ENCODE measurements at regions not wholly inside any gene's neighbourhood (a gene's known extent, or its start where the extent isn't known, plus 50 kb on each side); places are given as distances from the start of the nearest gene placed in this dataset.

DNA sequence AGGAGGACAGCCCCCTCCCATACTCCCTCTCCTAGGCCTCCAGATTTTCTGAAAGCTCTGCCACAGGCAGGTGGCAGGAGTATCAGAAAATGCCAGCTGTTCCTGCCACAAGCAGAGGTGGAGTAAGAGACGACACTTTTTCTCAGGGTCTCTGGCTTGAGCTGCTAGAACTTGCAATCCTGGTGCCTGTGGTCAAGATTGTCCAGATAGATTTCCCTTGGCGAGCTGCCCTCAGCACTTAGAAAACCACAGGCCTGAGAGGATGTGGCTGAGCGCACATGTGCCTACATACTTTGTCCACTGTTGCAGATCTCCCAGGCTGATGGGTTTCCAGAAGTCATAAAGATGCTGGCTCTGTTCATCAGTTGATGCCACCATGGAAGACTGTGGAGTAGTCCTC, 65.7 kb upstream of the NAV2 start:
- no peaks in the 10 kb centered on the region for H3K79me2 ChIP-seq (ENCODE audit: control insufficient read depth, insufficient read depth, low read length)
- no peak overlapping the region for H3K4me2 ChIP-seq (replicated peaks; ENCODE audit: low read depth, low read length, poor library complexity, severe bottlenecking)
- Mint-ChIP-seq H3K9me3 (ENCODE audit: insufficient read depth) (no peaks in the 10 kb centered on the region), H3K27me3 (peaks cover 10% of the 10 kb centered on the region), H3K4me3 (no peak overlapping the region), H3K4me1 (no peaks in the 10 kb centered on the region), H3K27ac (no peak overlapping the region)
- intact Hi-C loops (cut with micrococcal nuclease) = no loop called here
- no peak overlapping the region for H3K4me3 ChIP-seq (ENCODE audit: control extremely low read depth in 1 of 5, extremely low read depth in 1 of 5, insufficient read depth in 1 of 5, low read depth in 2 of 5, low read length in 4 of 5)
- no peak for TF ChIP-seq CTCF (IDR thresholded peaks at IDR 0.05)
- TF ChIP-seq EZH2 (IDR thresholded peaks at IDR 0.05; ENCODE audit: borderline replicate concordance, insufficient read depth, low read depth, low read length, poor library complexity, severe bottlenecking) = no peak
- ATAC-seq (ENCODE audit: low read depth) = no peak
- no peak overlapping the region for H3K9ac ChIP-seq (ENCODE audit: low read length)
- CTCF ChIA-PET = no interaction called here
- DNase-seq = no peak
- H3K27ac ChIP-seq (ENCODE audit: low read length in 2 of 2) = no peak overlapping the region
- no peaks in the 10 kb centered on the region for H3K9me3 ChIP-seq (ENCODE audit: control extremely low read depth in 1 of 3, control insufficient read depth in 2 of 3, insufficient read depth in 1 of 3, low read length in 2 of 3)
- POLR2A ChIA-PET = no interaction called here
- no peaks in the 10 kb centered on the region for H3K36me3 ChIP-seq (replicated peaks in 1 of 2; ENCODE audit: control extremely low read depth in 1 of 2, control insufficient read depth in 1 of 2, extremely low read depth in 1 of 2, insufficient read depth in 2 of 2, low read length in 1 of 2)
- H3K27me3 ChIP-seq (replicated peaks in 1 of 4; ENCODE audit: control extremely low read depth in 1 of 4, control insufficient read depth in 3 of 4, insufficient read depth in 4 of 4, low read length in 3 of 4) = peaks cover 0 to 3% (median under 1%) of the 10 kb centered on the region in 4 experiments
- no peaks in the 10 kb centered on the region for H4K20me1 ChIP-seq (ENCODE audit: control insufficient read depth, insufficient read depth, low read length, poor library complexity, severe bottlenecking)
- H2AFZ ChIP-seq (ENCODE audit: insufficient read depth, low read depth, low read length, poor library complexity, severe bottlenecking) = no peak overlapping the region
- no peaks in the 10 kb centered on the region for H3K4me1 ChIP-seq (ENCODE audit: control insufficient read depth in 2 of 2, insufficient read depth in 2 of 2, low read length in 2 of 2)
- 52% methylated on average over 3 of the region's 3 CpGs for WGBS (ENCODE audit: insufficient coverage)

DNA sequence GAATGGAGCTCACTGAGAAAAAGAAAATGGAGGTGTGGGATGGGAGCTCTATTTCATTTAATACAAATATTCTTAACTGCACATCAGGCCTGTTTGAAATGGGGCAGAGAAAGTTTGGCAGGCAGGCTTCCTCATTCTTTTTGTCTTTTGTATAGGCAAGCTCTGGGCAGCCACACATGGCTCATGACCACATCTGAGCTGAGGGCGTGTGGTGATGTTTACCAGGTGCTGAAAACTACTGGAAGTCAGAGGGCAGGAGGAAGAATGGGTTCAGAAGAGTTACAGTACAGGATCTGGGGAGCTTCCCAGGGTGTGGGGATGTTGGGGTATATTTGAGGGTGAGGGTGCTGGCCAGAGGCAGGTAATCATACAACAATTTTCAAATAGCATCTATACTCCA, 66.3 kb upstream of the NAV2 start:
- Mint-ChIP-seq H3K4me3 (no peak overlapping the region), H3K9me3 (ENCODE audit: insufficient read depth) (no peaks in the 10 kb centered on the region), H3K27ac (no peak overlapping the region), H3K27me3 (peaks cover 11% of the 10 kb centered on the region), H3K4me1 (no peaks in the 10 kb centered on the region)
- CTCF ChIA-PET = no interaction called here
- Histone ChIP-seq H3K4me1 (ENCODE audit: control insufficient read depth in 2 of 2, insufficient read depth in 2 of 2, low read length in 2 of 2) (no peaks in the 10 kb centered on the region), H3K4me3 (ENCODE audit: control extremely low read depth in 1 of 5, extremely low read depth in 1 of 5, insufficient read depth in 1 of 5, low read depth in 2 of 5, low read length in 4 of 5) (no peak overlapping the region), H4K20me1 (ENCODE audit: control insufficient read depth, insufficient read depth, low read length, poor library complexity, severe bottlenecking) (no peaks in the 10 kb centered on the region), H3K27ac (ENCODE audit: low read length in 2 of 2) (no peak overlapping the region), H2AFZ (ENCODE audit: insufficient read depth, low read depth, low read length, poor library complexity, severe bottlenecking) (no peak overlapping the region), H3K9ac (ENCODE audit: low read length) (no peak overlapping the region), H3K27me3 (replicated peaks in 1 of 4; ENCODE audit: control extremely low read depth in 1 of 4, control insufficient read depth in 3 of 4, insufficient read depth in 4 of 4, low read length in 3 of 4) (peaks cover 0 to 3% (median under 1%) of the 10 kb centered on the region in 4 experiments), H3K4me2 (replicated peaks; ENCODE audit: low read depth, low read length, poor library complexity, severe bottlenecking) (no peak overlapping the region), H3K36me3 (replicated peaks in 1 of 2; ENCODE audit: control extremely low read depth in 1 of 2, control insufficient read depth in 1 of 2, extremely low read depth in 1 of 2, insufficient read depth in 2 of 2, low read length in 1 of 2) (no peaks in the 10 kb centered on the region), H3K79me2 (ENCODE audit: control insufficient read depth, insufficient read depth, low read length) (no peaks in the 10 kb centered on the region), H3K9me3 (ENCODE audit: control extremely low read depth in 1 of 3, control insufficient read depth in 2 of 3, insufficient read depth in 1 of 3, low read length in 2 of 3) (no peaks in the 10 kb centered on the region)
- POLR2A ChIA-PET = no interaction called here
- 83% methylated on average over 1 of the region's 1 CpG for WGBS (ENCODE audit: insufficient coverage)
- TF ChIP-seq CTCF (IDR thresholded peaks at IDR 0.05) (no peak), EZH2 (IDR thresholded peaks at IDR 0.05; ENCODE audit: borderline replicate concordance, insufficient read depth, low read depth, low read length, poor library complexity, severe bottlenecking) (no peak)
- DNase-seq = no peak
- intact Hi-C loops (cut with micrococcal nuclease) = no loop called here
- no peak for ATAC-seq (ENCODE audit: low read depth)

All from B cell (primary cell).